ENCODE measurements at regions not wholly inside any gene's neighbourhood (a gene's known extent, or its start where the extent isn't known, plus 50 kb on each side); places are given as distances from the start of the nearest gene placed in this dataset.

- DNase-seq (ENCODE audit: low read depth, low spot score), result no peak
Observed at GRCh38 chr22:49019737-49020713, 807.6 kb downstream of the BRD1 start.

GRCh38 chr22:49018601-49019000 lies 809.1 kb downstream of the BRD1 start:
- DNase-seq (ENCODE audit: low read depth, low spot score), result no peak

GRCh38 chr22:49017482-49018329 lies 810.0 kb downstream of the BRD1 start:
- DNase-seq (ENCODE audit: low read depth, low spot score), result no peak

- no peak for DNase-seq (ENCODE audit: low read depth, low spot score)
Observed at GRCh38 chr22:49016909-49017481, 810.7 kb downstream of the BRD1 start.

- no peak for DNase-seq (ENCODE audit: low read depth, low spot score)
Observed at GRCh38 chr22:49015993-49016908, 811.4 kb downstream of the BRD1 start.

- DNase-seq (ENCODE audit: low read depth, low spot score), result no peak
Observed at GRCh38 chr22:49015459-49015858, 812.2 kb downstream of the BRD1 start.

- DNase-seq (ENCODE audit: low read depth, low spot score), result no peak
Observed at GRCh38 chr22:49014227-49015201, 813.2 kb downstream of the BRD1 start.

- DNase-seq (ENCODE audit: low read depth, low spot score), result no peak
Observed at GRCh38 chr22:49013707-49014106, 814.0 kb downstream of the BRD1 start.

GRCh38 chr22:49012712-49013395 lies 814.8 kb downstream of the BRD1 start:
- DNase-seq (ENCODE audit: low read depth, low spot score), result no peak

- no peak for DNase-seq (ENCODE audit: low read depth, low spot score)
Observed at GRCh38 chr22:49011769-49012648, 815.7 kb downstream of the BRD1 start.

GRCh38 chr22:49011379-49011768 lies 816.3 kb downstream of the BRD1 start:
- no peak for DNase-seq (ENCODE audit: low read depth, low spot score)

GRCh38 chr22:49010901-49011300 lies 816.8 kb downstream of the BRD1 start:
- no peak for DNase-seq (ENCODE audit: low read depth, low spot score)

- DNase-seq (ENCODE audit: low read depth, low spot score), result no peak
Observed at GRCh38 chr22:49010070-49010863, 817.4 kb downstream of the BRD1 start.

- no peak for DNase-seq (ENCODE audit: low read depth, low spot score)
Observed at GRCh38 chr22:49009359-49010063, 818.2 kb downstream of the BRD1 start.

- DNase-seq (ENCODE audit: low read depth, low spot score), result no peak
Observed at GRCh38 chr22:49008682-49009235, 818.9 kb downstream of the BRD1 start.

GRCh38 chr22:49007013-49007653 lies 820.5 kb downstream of the BRD1 start:
- no peak for DNase-seq (ENCODE audit: low read depth, low spot score)
